ENCODE measurements at regions not wholly inside any gene's neighbourhood (a gene's known extent, or its start where the extent isn't known, plus 50 kb on each side); places are given as distances from the start of the nearest gene placed in this dataset.

DNA sequence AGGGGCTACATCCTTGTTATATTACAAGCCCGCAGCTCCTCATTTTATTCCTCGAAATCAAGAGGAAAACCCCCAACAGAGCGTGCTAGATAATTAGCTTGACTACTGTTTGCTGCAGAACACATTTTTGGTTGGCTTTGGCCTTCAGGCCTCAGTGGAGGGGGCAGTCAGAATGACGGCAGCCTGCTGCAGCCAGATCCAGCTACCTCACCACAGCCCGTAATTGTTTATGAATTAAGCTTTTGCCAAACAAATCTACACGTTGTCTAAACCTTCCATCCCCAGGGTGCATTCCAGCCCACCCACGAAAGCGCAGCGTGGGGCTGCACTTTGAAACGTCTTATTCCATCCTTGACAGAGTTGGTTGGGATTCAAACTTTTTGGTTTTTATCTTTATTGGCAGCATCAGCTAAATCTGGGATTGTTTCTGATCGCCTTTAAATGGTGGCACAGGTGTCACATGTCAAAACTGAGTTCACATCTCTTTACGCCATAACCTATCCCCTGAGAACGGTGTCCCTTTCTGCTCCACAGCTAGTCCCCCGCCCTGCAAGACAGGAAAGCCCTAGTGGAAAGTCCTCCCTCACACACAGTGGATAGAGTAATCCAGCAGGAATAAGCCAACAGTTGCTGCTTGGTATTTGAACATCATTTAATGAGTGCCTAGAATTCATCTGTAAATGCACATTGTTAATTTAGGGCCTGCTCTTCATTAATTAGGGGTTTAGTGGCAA lies 195.5 kb downstream of the LMO4 start:
- no peak overlapping the region for H2AFZ ChIP-seq (ENCODE audit: insufficient read depth, low read depth, low read length, poor library complexity, severe bottlenecking)
- no peak overlapping the region for H3K4me2 ChIP-seq (replicated peaks; ENCODE audit: extremely low read depth, low read length, poor library complexity, severe bottlenecking)
- no peaks in the 10 kb centered on the region for H3K36me3 ChIP-seq (replicated peaks in 1 of 2; ENCODE audit: control insufficient read depth in 1 of 2, insufficient read depth in 2 of 2, low read length in 2 of 2)
- H3K4me1 Mint-ChIP-seq: no peaks in the 10 kb centered on the region
- no peaks in the 10 kb centered on the region for H3K4me1 ChIP-seq (ENCODE audit: control insufficient read depth in 1 of 2, insufficient read depth in 2 of 2, low read length in 2 of 2)
- H3K27ac ChIP-seq (ENCODE audit: low read depth in 1 of 2, low read length in 2 of 2): no peak overlapping the region
- no peak overlapping the region for H3K9ac ChIP-seq (ENCODE audit: insufficient read depth, low read length, poor library complexity, severe bottlenecking)
- H3K4me3 ChIP-seq (replicated peaks in 1 of 3; ENCODE audit: low read depth in 2 of 3, low read length in 3 of 3): no peak overlapping the region
- H3K27ac Mint-ChIP-seq: no peak overlapping the region
- intact Hi-C loops (cut with micrococcal nuclease): no loop called here
- H3K27me3 Mint-ChIP-seq (ENCODE audit: low read depth in 3 of 3): peaks cover 0 to 2% (median 0%) of the 10 kb centered on the region in 3 donors
- WGBS (ENCODE audit: insufficient coverage): 100% methylated on average over 6 of the region's 14 CpGs
- H3K9me3 Mint-ChIP-seq: peaks cover 0 to 13% (median 2%) of the 10 kb centered on the region in 7 donors
- peaks cover 0 to 9% of the 10 kb centered on the region in 2 donors for H3K9me3 ChIP-seq (replicated peaks in 1 of 2; ENCODE audit: control insufficient read depth in 1 of 2, insufficient read depth in 1 of 2, low read length in 2 of 2)
- no peaks in the 10 kb centered on the region for H3K79me2 ChIP-seq (ENCODE audit: insufficient read depth, low read length)
- TF ChIP-seq, protein P1, sequence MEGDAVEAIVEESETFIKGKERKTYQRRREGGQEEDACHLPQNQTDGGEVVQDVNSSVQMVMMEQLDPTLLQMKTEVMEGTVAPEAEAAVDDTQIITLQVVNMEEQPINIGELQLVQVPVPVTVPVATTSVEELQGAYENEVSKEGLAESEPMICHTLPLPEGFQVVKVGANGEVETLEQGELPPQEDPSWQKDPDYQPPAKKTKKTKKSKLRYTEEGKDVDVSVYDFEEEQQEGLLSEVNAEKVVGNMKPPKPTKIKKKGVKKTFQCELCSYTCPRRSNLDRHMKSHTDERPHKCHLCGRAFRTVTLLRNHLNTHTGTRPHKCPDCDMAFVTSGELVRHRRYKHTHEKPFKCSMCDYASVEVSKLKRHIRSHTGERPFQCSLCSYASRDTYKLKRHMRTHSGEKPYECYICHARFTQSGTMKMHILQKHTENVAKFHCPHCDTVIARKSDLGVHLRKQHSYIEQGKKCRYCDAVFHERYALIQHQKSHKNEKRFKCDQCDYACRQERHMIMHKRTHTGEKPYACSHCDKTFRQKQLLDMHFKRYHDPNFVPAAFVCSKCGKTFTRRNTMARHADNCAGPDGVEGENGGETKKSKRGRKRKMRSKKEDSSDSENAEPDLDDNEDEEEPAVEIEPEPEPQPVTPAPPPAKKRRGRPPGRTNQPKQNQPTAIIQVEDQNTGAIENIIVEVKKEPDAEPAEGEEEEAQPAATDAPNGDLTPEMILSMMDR (IDR thresholded peaks at IDR 0.05): no peak
- H4K20me1 ChIP-seq (ENCODE audit: insufficient read depth, low read length): no peaks in the 10 kb centered on the region
- H3K4me3 Mint-ChIP-seq: no peak overlapping the region
- no peak for DNase-seq
- no peaks in the 10 kb centered on the region for H3K27me3 ChIP-seq (ENCODE audit: control insufficient read depth in 2 of 2, insufficient read depth in 2 of 2, low read length in 2 of 2)
- H3K36me3 Mint-ChIP-seq: no peaks in the 10 kb centered on the region

DNA sequence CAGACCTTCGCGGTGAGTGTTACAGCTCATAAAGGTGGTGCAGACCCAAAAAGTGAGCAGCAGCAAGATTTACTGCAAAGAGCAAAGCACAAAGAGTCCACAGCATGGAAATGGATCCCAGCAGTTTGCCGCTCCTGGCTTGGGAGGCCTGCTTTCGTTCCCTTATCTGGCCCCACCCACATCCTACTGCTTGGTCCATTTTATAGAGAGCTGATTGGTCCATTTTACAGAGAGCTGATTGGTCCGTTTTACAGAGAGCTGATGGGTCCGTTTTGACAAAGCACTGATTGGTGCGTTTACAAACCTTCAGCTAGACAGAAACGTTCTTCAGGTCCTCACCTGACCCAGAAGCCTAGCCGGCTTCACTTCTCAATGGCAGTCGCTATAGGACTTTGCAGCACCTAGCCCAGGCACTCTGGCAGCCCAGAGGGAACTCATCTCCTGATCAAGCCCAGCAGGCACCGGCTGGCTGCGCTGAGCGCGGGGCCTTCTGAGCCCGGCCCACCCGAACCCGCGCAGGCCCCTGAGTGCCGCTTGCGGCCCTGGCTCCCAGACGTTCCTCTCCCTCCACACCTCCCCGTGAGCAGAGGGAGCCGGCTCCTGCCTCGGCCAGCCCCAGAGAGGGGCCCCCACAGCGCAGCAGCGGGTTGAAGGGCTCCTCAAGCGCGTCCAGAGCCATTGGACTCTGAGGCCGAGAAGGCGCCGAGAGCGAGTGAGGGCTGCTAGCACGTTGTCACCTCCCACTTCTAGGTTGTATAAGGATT lies 200.3 kb downstream of the LMO4 start:
- H3K9me3 Mint-ChIP-seq: peaks cover 0 to 14% (median 3%) of the 10 kb centered on the region in 7 donors

More for the DNA sequence above, 200.3 kb downstream of the LMO4 start:
- Histone ChIP-seq H2AFZ (ENCODE audit: insufficient read depth, low read depth, low read length, poor library complexity, severe bottlenecking) (no peak overlapping the region), H3K27me3 (ENCODE audit: control insufficient read depth in 2 of 2, insufficient read depth in 2 of 2, low read length in 2 of 2) (no peaks in the 10 kb centered on the region), H3K4me2 (replicated peaks; ENCODE audit: extremely low read depth, low read length, poor library complexity, severe bottlenecking) (no peak overlapping the region), H4K20me1 (ENCODE audit: insufficient read depth, low read length) (no peaks in the 10 kb centered on the region), H3K9ac (ENCODE audit: insufficient read depth, low read length, poor library complexity, severe bottlenecking) (no peak overlapping the region), H3K9me3 (replicated peaks in 1 of 2; ENCODE audit: control insufficient read depth in 1 of 2, insufficient read depth in 1 of 2, low read length in 2 of 2) (peaks cover 0 to 10% of the 10 kb centered on the region in 2 donors), H3K79me2 (ENCODE audit: insufficient read depth, low read length) (no peaks in the 10 kb centered on the region), H3K4me1 (ENCODE audit: control insufficient read depth in 1 of 2, insufficient read depth in 2 of 2, low read length in 2 of 2) (no peaks in the 10 kb centered on the region), H3K36me3 (replicated peaks in 1 of 2; ENCODE audit: control insufficient read depth in 1 of 2, insufficient read depth in 2 of 2, low read length in 2 of 2) (no peaks in the 10 kb centered on the region), H3K4me3 (replicated peaks in 1 of 3; ENCODE audit: low read depth in 2 of 3, low read length in 3 of 3) (no peak overlapping the region), H3K27ac (ENCODE audit: low read depth in 1 of 2, low read length in 2 of 2) (no peak overlapping the region)
- Mint-ChIP-seq H3K4me3 (no peak overlapping the region), H3K4me1 (no peaks in the 10 kb centered on the region), H3K27me3 (ENCODE audit: low read depth in 3 of 3) (peaks cover 0 to 5% (median 1%) of the 10 kb centered on the region in 3 donors), H3K27ac (no peak overlapping the region), H3K36me3 (no peaks in the 10 kb centered on the region)
- TF ChIP-seq, protein P1 (IDR thresholded peaks at IDR 0.05): no peak
- intact Hi-C loops (cut with micrococcal nuclease): no loop called here
- DNase-seq: no peak
- 97% methylated on average over 19 of the region's 33 CpGs for WGBS (ENCODE audit: insufficient coverage)

Data from CD14-positive monocyte (primary cell).